ENCODE measurements at regions not wholly inside any gene's neighbourhood (a gene's known extent, or its start where the extent isn't known, plus 50 kb on each side); places are given as distances from the start of the nearest gene placed in this dataset.

GRCh38 chr18:70422391-70422965 lies 133.6 kb downstream of the SOCS6 start:
- no peak for TF ChIP-seq CTCF (IDR thresholded peaks at IDR 0.05; ENCODE audit: borderline replicate concordance, extremely low read depth, low read length, poor library complexity, severe bottlenecking)
- no peak for TF ChIP-seq EZH2 (IDR thresholded peaks at IDR 0.05; ENCODE audit: borderline replicate concordance, low read depth, low read length, severe bottlenecking)
